ENCODE measurements at regions not wholly inside any gene's neighbourhood (a gene's known extent, or its start where the extent isn't known, plus 50 kb on each side); places are given as distances from the start of the nearest gene placed in this dataset.

GRCh38 chr6:169848946-169849345 is 97.5 kb downstream of the ERMARD start:
- FAIRE-seq (no peak), DNase-seq (ENCODE audit: low read depth in 1 of 2, low spot score in 2 of 2) (no peak)
- TF ChIP-seq YY1 (IDR thresholded peaks at IDR 0.05; ENCODE audit: low read depth, low read length) (no peak), TAF7 (optimal IDR thresholded peaks at IDR 0.05; ENCODE audit: borderline replicate concordance, low read depth, low read length) (no peak)

More at GRCh38 chr6:169848946-169849345, 97.5 kb downstream of the ERMARD start:
- H4K8ac ChIP-seq (ENCODE audit: extremely low read depth, insufficient read depth, low read length): no peak overlapping the region
- no peak overlapping the region for H4K5ac ChIP-seq (ENCODE audit: insufficient read length, low read depth, low read length)
- H2BK5ac ChIP-seq (ENCODE audit: low read depth, low read length): no peak overlapping the region
- H4K20me1 ChIP-seq (replicated peaks in 1 of 2; ENCODE audit: control insufficient read depth in 1 of 2, insufficient read depth in 2 of 2, low read length in 2 of 2): peaks cover 0 to 1% of the 10 kb centered on the region in 2 experiments
- no peak overlapping the region for H3K18ac ChIP-seq (ENCODE audit: extremely low read depth, low read length)
- H3K4ac ChIP-seq (replicated peaks; ENCODE audit: insufficient read length, low read depth, low read length): no peak overlapping the region
- no peak overlapping the region for H3K23ac ChIP-seq (ENCODE audit: insufficient read length)
- ChIA-PET POLR2A (ENCODE audit: partially characterized antibody) (no interaction called here), CTCF (ENCODE audit: partially characterized antibody) (interaction anchor here (0.6 to 11.8 kb wide), 4 partner anchors 17 to 82 kb away, joined by 3 to 85 read pairs (median 4); no protein-coding TSS in a partner anchor)
- no peak overlapping the region for H2BK20ac ChIP-seq (ENCODE audit: low read length)
- no peak overlapping the region for H2BK12ac ChIP-seq (ENCODE audit: low read depth, low read length)
- H3K27me3 ChIP-seq (replicated peaks in 1 of 4; ENCODE audit: control insufficient read depth in 3 of 4, extremely low read depth in 1 of 4, insufficient read depth in 3 of 4, low read length in 3 of 4): no peaks in the 10 kb centered on the region
- no peak overlapping the region for H2BK15ac ChIP-seq (ENCODE audit: low read length)
- H2BK120ac ChIP-seq (replicated peaks; ENCODE audit: low read depth, low read length): no peak overlapping the region
- H2AFZ ChIP-seq (ENCODE audit: low read length): no peak overlapping the region
- no peaks in the 10 kb centered on the region for H3K79me2 ChIP-seq (ENCODE audit: control insufficient read depth in 1 of 2, insufficient read depth in 2 of 2, low read length in 2 of 2)
- no peaks in the 10 kb centered on the region; a peak in 1 of 7 replicates for H3K4me1 ChIP-seq (replicated peaks in 1 of 4; ENCODE audit: control insufficient read depth in 3 of 4, insufficient read depth in 4 of 4, low read length in 3 of 4)
- H3K36me3 ChIP-seq (ENCODE audit: control insufficient read depth in 2 of 4, insufficient read depth in 4 of 4, low read length in 3 of 4): no peaks in the 10 kb centered on the region
- no peak overlapping the region for H3K56ac ChIP-seq (replicated peaks; ENCODE audit: insufficient read length, low read depth, low read length)
- no peaks in the 10 kb centered on the region for H3K79me1 ChIP-seq (ENCODE audit: low read depth, low read length)
- H3K4me3 ChIP-seq (ENCODE audit: extremely low read depth in 1 of 4, insufficient read depth in 2 of 4, low read depth in 3 of 4, low read length in 4 of 4): no peak overlapping the region
- peaks cover 0 to 6% of the 10 kb centered on the region in 2 experiments; a peak in 2 of 4 replicates for H3K9me3 ChIP-seq (ENCODE audit: insufficient read depth in 2 of 2, low read depth in 1 of 2, low read length in 1 of 2)
- H3K14ac ChIP-seq (ENCODE audit: insufficient read length): no peak overlapping the region
- no peak overlapping the region for H3K9ac ChIP-seq (replicated peaks in 1 of 4; ENCODE audit: extremely low read depth in 1 of 4, low read depth in 3 of 4, low read length in 3 of 4)
- no peak overlapping the region for H2AK5ac ChIP-seq (ENCODE audit: low read depth, low read length)
- WGBS, 2 experiments (ENCODE audit: extremely low coverage in 1 of 2, insufficient coverage in 1 of 2, insufficient read length in 1 of 2, insufficient replicate concordance in 2 of 2, low coverage in 1 of 2, low lambda C conversion rate in 2 of 2, missing lambda C conversion rate in 1 of 2): 95% methylated on average over 13 of the region's 13 CpGs; no CpG with 5 or more reads in 1 of the 2 experiments
- H3K27ac ChIP-seq (ENCODE audit: low read depth, low read length): no peak overlapping the region
- H3K23me2 ChIP-seq (ENCODE audit: low read depth, low read length): peaks cover 4% of the 10 kb centered on the region
- no peak overlapping the region for H3K4me2 ChIP-seq (ENCODE audit: insufficient read depth in 1 of 2, low read depth in 2 of 2, low read length in 2 of 2)
- no peak overlapping the region for H4K91ac ChIP-seq (replicated peaks; ENCODE audit: insufficient read length, low read length)

Data from H1 (cell line).